GM12878 (cell line): ENCODE measurements at regions not wholly inside any gene's neighbourhood (a gene's known extent, or its start where the extent isn't known, plus 50 kb on each side); places are given as distances from the start of the nearest gene placed in this dataset.

ENCODE experiments used
- ATAC-seq: fragments of 200-7000 bp; cut with Tn5 transposase; 3 replicates; pipeline ENCODE4 v1.9.1; 2020; ENCODE audit warnings: mild to moderate bottlenecking, moderate library complexity
- BruUV-seq: library from RNA; stranded (reverse); fragments of 400-500 nt; replicated peaks from 2 replicates; lab custom pipeline; 2021; lab: Mats Ljungman, UMichigan
- CTCF ChIA-PET: fragments of 300-600 bp; sonication (Branson Sonifier 250); formaldehyde crosslinking; extraction: SDS; loops from one replicate; lab custom pipeline; 2021; ENCODE audit warnings: inconsistent platforms; lab: Yijun Ruan, JAX
- POLR2A ChIA-PET: fragments of 350-600 bp; formaldehyde crosslinking; extraction: SDS; loops from one replicate; lab custom pipeline; 2021; ENCODE audit warnings: inconsistent platforms; lab: Charles Lee
- RAD21 ChIA-PET: fragments of 300-600 bp; sonication (Branson Sonifier 250); formaldehyde crosslinking; loops from one replicate; lab custom pipeline; 2023; ENCODE audit warnings: antibody characterized with exemption; ENCODE audit not compliant: unreplicated experiment; lab: Charles Lee
- SMC1A ChIA-PET: fragments of 300-600 bp; sonication (Branson Sonifier 250); formaldehyde crosslinking; loops from one replicate; lab custom pipeline; 2023; ENCODE audit not compliant: unreplicated experiment, uncharacterized antibody; lab: Charles Lee
- DNase-seq: peaks from one replicate; pipeline ENCODE4 v3.0.0-alpha.2; 2011; ENCODE audit warnings: low read depth, low spot score
- FAIRE-seq: peaks from 3 replicates; lab custom pipeline; 2011; peaks lifted over from hg19 to GRCh38; lab: Jason Lieb, UNC
- H2AFZ ChIP-seq: 2 replicates; pipeline ENCODE4 v1.6.0; 2011; ENCODE audit warnings: low read depth, low read length, control low read depth; ENCODE audit not compliant: control insufficient read depth
- H3K27ac ChIP-seq: 2 replicates; pipeline ENCODE4 v1.5.1; 2011; ENCODE audit warnings: control low read depth; ENCODE audit not compliant: control insufficient read depth, insufficient read depth
- H3K27me3 ChIP-seq, 2 experiments: replicated peaks in 1 of 2; 2 replicates each; pipeline versions ENCODE4 v1.6.0 to v1.6.1; 2011; ENCODE audit warnings: low read length in 1 of 2; ENCODE audit not compliant: control insufficient read depth in 2 of 2, insufficient read depth in 2 of 2
- H3K36me3 ChIP-seq, 2 experiments: 2 replicates each; pipeline ENCODE4 v1.5.1; 2011; ENCODE audit warnings: low read length in 1 of 2; ENCODE audit not compliant: control insufficient read depth in 2 of 2, insufficient read depth in 2 of 2
- H3K4me1 ChIP-seq: 2 replicates; pipeline ENCODE4 v1.6.1; 2011; ENCODE audit warnings: mild to moderate bottlenecking, low read length, moderate library complexity, mixed read lengths; ENCODE audit not compliant: control insufficient read depth, insufficient read depth
- H3K4me2 ChIP-seq: 2 replicates; pipeline ENCODE4 v1.6.0; 2011; ENCODE audit warnings: control low read depth; ENCODE audit not compliant: control insufficient read depth, insufficient read depth
- H3K4me3 ChIP-seq: fragments of 200-600 bp; sonication (generic); 2 replicates; pipeline ENCODE4 v1.5.1; 2016
- H3K79me2 ChIP-seq: 2 replicates; pipeline ENCODE4 v1.6.0; 2011; ENCODE audit warnings: low read length; ENCODE audit not compliant: control insufficient read depth, insufficient read depth
- H3K9ac ChIP-seq: 2 replicates; pipeline ENCODE4 v1.8.0; 2011; ENCODE audit warnings: low read length, control low read depth, mixed read lengths; ENCODE audit not compliant: control insufficient read depth, insufficient read depth
- H3K9me3 ChIP-seq: replicated peaks from 3 replicates; pipeline ENCODE4 v1.5.1; 2011; ENCODE audit warnings: mild to moderate bottlenecking, low read length; ENCODE audit not compliant: control insufficient read depth, insufficient read depth
- H4K20me1 ChIP-seq: 2 replicates; pipeline ENCODE4 v1.6.0; 2011; ENCODE audit not compliant: control insufficient read depth, insufficient read depth
- BRCA1 ChIP-seq: IDR thresholded peaks from 2 replicates; pipeline ENCODE4 v1.6.1; 2011; ENCODE audit warnings: low read depth, low read length, improper control_type of control experiment
- KDM1A ChIP-seq: fragments of 200-600 bp; sonication (generic); IDR thresholded peaks from 2 replicates; pipeline ENCODE4 v1.6.1; 2016; ENCODE audit warnings: borderline replicate concordance
- LARP7 ChIP-seq: fragments of 450-650 bp; IDR thresholded peaks from 2 replicates; pipeline ENCODE4 v1.6.1; 2017; ENCODE audit warnings: mild to moderate bottlenecking
- MYB ChIP-seq: fragments of 150-350 bp; IDR thresholded peaks from 2 replicates; pipeline ENCODE4 v1.6.1; 2014; ENCODE audit warnings: mild to moderate bottlenecking, low read depth, low read length, borderline replicate concordance
- POLR2AphosphoS5 ChIP-seq: IDR thresholded peaks from 2 replicates; pipeline ENCODE4 v1.6.1; 2011; ENCODE audit warnings: mild to moderate bottlenecking, low read length, inconsistent platforms
- RFX5 ChIP-seq: IDR thresholded peaks from 2 replicates; pipeline ENCODE4 v1.6.1; 2011; ENCODE audit warnings: low read depth, low read length, improper control_type of control experiment
- SUPT20H ChIP-seq: IDR thresholded peaks from 2 replicates; pipeline ENCODE4 v1.6.1; 2011; ENCODE audit warnings: low read depth, mild to moderate bottlenecking, low read length, moderate library complexity, borderline replicate concordance; ENCODE audit not compliant: control insufficient read depth
- ZBED1 ChIP-seq: IDR thresholded peaks from 2 replicates; pipeline ENCODE4 v1.6.1; 2016; ENCODE audit warnings: borderline replicate concordance
- ZSCAN29 ChIP-seq: fragments of 450-650 bp; IDR thresholded peaks from 2 replicates; pipeline ENCODE4 v1.6.1; 2017; ENCODE audit warnings: mild to moderate bottlenecking, moderate library complexity
- WGBS: methylation state at CpG from one replicate; pipeline ENCODE4 v1.1.6; 2016; ENCODE audit warnings: low lambda C conversion rate; ENCODE audit not compliant: insufficient replicate concordance, insufficient coverage; ENCODE audit errors: missing lambda C conversion rate; 5-methylcytosine and 5-hydroxymethylcytosine counted together
- in situ Hi-C: fragments of 300-500 bp; cut with MboI; formaldehyde crosslinking; loops from 9 replicates; pipeline ENCODE4 v1.14.3; 2018; ENCODE audit warnings: mixed read lengths
- intact Hi-C: fragments of 100-400 bp; cut with micrococcal nuclease; formaldehyde crosslinking; loops from one replicate; pipeline ENCODE4 v1.14.2; 2022; ENCODE audit not compliant: unreplicated experiment
- TF ChIP-seq, protein P1 (sequence below): fragments of 450-650 bp; IDR thresholded peaks from 2 replicates; pipeline ENCODE4 v1.6.1; 2016; ENCODE audit warnings: mild to moderate bottlenecking

GRCh38 chr5:144864118-144864517 lies 693.4 kb downstream of the KCTD16 start:
- Histone ChIP-seq H3K4me3 (no peak overlapping the region), H3K9me3 (no peaks in the 10 kb centered on the region), H2AFZ (no peak overlapping the region), H4K20me1 (no peaks in the 10 kb centered on the region), H3K36me3 (no peaks in the 10 kb centered on the region), H3K4me1 (no peaks in the 10 kb centered on the region), H3K4me2 (no peak overlapping the region), H3K79me2 (no peaks in the 10 kb centered on the region), H3K9ac (no peak overlapping the region), H3K27ac (no peak overlapping the region), H3K27me3 (no peaks in the 10 kb centered on the region)
- intact Hi-C loops: no loop called here
- RAD21 ChIA-PET: no interaction called here
- POLR2A ChIA-PET: no interaction called here
- TF ChIP-seq KDM1A (no peak), ZBED1 (no peak), RFX5 (no peak), MYB (no peak), ZSCAN29 (no peak), SUPT20H (no peak), LARP7 (no peak), POLR2AphosphoS5 (no peak)
- BruUV-seq: no TSS peak
- SMC1A ChIA-PET: no interaction called here
- DNase-seq (no peak), ATAC-seq (no peak), FAIRE-seq (no peak)
- CTCF ChIA-PET: no interaction called here
- in situ Hi-C loops: no loop called here

GRCh38 chr5:144857454-144857853 lies 686.8 kb downstream of the KCTD16 start:
- Histone ChIP-seq H3K9me3 (no peaks in the 10 kb centered on the region), H3K27me3 (no peaks in the 10 kb centered on the region), H3K9ac (no peak overlapping the region), H3K36me3 (no peaks in the 10 kb centered on the region), H3K79me2 (no peaks in the 10 kb centered on the region), H3K4me1 (no peaks in the 10 kb centered on the region), H3K4me2 (no peak overlapping the region), H3K4me3 (no peak overlapping the region), H2AFZ (no peak overlapping the region), H4K20me1 (no peaks in the 10 kb centered on the region), H3K27ac (no peak overlapping the region)
- ChIA-PET RAD21 (no interaction called here), SMC1A (no interaction called here), CTCF (no interaction called here), POLR2A (no interaction called here)
- FAIRE-seq (no peak), ATAC-seq (no peak), DNase-seq (no peak)
- in situ Hi-C loops: no loop called here
- TF ChIP-seq, protein P1, sequence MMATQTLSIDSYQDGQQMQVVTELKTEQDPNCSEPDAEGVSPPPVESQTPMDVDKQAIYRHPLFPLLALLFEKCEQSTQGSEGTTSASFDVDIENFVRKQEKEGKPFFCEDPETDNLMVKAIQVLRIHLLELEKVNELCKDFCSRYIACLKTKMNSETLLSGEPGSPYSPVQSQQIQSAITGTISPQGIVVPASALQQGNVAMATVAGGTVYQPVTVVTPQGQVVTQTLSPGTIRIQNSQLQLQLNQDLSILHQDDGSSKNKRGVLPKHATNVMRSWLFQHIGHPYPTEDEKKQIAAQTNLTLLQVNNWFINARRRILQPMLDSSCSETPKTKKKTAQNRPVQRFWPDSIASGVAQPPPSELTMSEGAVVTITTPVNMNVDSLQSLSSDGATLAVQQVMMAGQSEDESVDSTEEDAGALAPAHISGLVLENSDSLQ: no peak
- TF ChIP-seq BRCA1: no peak
- no peak for TF ChIP-seq LARP7
- intact Hi-C loops: no loop called here
- 0% methylated on average over 1 of the region's 1 CpG for WGBS
- BruUV-seq: no TSS peak
